ENCODE measurements at regions not wholly inside any gene's neighbourhood (a gene's known extent, or its start where the extent isn't known, plus 50 kb on each side); places are given as distances from the start of the nearest gene placed in this dataset.

- DNase-seq (ENCODE audit: low read depth, low spot score) = no peak
- TF ChIP-seq POLR2AphosphoS5 (IDR thresholded peaks at IDR 0.05; ENCODE audit: borderline replicate concordance, low read depth, low read length) (no peak), EZH2 (IDR thresholded peaks at IDR 0.05) (no peak), FOXP2 (optimal IDR thresholded peaks at IDR 0.05; ENCODE audit: control extremely low read depth, extremely low read length, insufficient read depth) (no peak)
- no peak overlapping the region for H3K27ac ChIP-seq
- no peaks in the 10 kb centered on the region for H3K36me3 ChIP-seq (ENCODE audit: insufficient read depth, low read length)
- H3K9ac ChIP-seq (ENCODE audit: insufficient read length) = no peak overlapping the region
- no peak overlapping the region for H3K4me3 ChIP-seq
- H3K9me3 ChIP-seq (ENCODE audit: low read depth, low read length) = no peaks in the 10 kb centered on the region
These were observed 346.4 kb upstream of the FAM174A start for GRCh38 chr5:100188778-100189177.

GRCh38 chr5:100188339-100188738 lies 346.8 kb upstream of the FAM174A start:
- Histone ChIP-seq H3K4me3 (no peak overlapping the region), H3K9ac (ENCODE audit: insufficient read length) (no peak overlapping the region), H3K9me3 (ENCODE audit: low read depth, low read length) (no peaks in the 10 kb centered on the region), H3K36me3 (ENCODE audit: insufficient read depth, low read length) (no peaks in the 10 kb centered on the region), H3K27ac (no peak overlapping the region)
- no peak for DNase-seq (ENCODE audit: low read depth, low spot score)
- TF ChIP-seq POLR2AphosphoS5 (IDR thresholded peaks at IDR 0.05; ENCODE audit: borderline replicate concordance, low read depth, low read length) = no peak
- TF ChIP-seq FOXP2 (optimal IDR thresholded peaks at IDR 0.05; ENCODE audit: control extremely low read depth, extremely low read length, insufficient read depth) = no peak
- no peak for TF ChIP-seq EZH2 (IDR thresholded peaks at IDR 0.05)

GRCh38 chr5:100186181-100186580 lies 349.0 kb upstream of the FAM174A start:
- H3K27ac ChIP-seq = no peak overlapping the region
- H3K36me3 ChIP-seq (ENCODE audit: insufficient read depth, low read length) = no peaks in the 10 kb centered on the region
- H3K4me3 ChIP-seq = no peak overlapping the region
- H3K9ac ChIP-seq (ENCODE audit: insufficient read length) = no peak overlapping the region
- TF ChIP-seq FOXP2 (optimal IDR thresholded peaks at IDR 0.05; ENCODE audit: control extremely low read depth, extremely low read length, insufficient read depth) (no peak), EZH2 (IDR thresholded peaks at IDR 0.05) (no peak), POLR2AphosphoS5 (IDR thresholded peaks at IDR 0.05; ENCODE audit: borderline replicate concordance, low read depth, low read length) (no peak)
- no peak for DNase-seq (ENCODE audit: low read depth, low spot score)
- H3K9me3 ChIP-seq (ENCODE audit: low read depth, low read length) = no peaks in the 10 kb centered on the region

GRCh38 chr5:100182402-100182801 lies 352.8 kb upstream of the FAM174A start:
- no peaks in the 10 kb centered on the region for H3K36me3 ChIP-seq (ENCODE audit: insufficient read depth, low read length)
- DNase-seq (ENCODE audit: low read depth, low spot score) = no peak
- no peaks in the 10 kb centered on the region for H3K9me3 ChIP-seq (ENCODE audit: low read depth, low read length)
- no peak overlapping the region for H3K9ac ChIP-seq (ENCODE audit: insufficient read length)
- no peak overlapping the region for H3K4me3 ChIP-seq
- no peak for TF ChIP-seq POLR2AphosphoS5 (IDR thresholded peaks at IDR 0.05; ENCODE audit: borderline replicate concordance, low read depth, low read length)
- no peak for TF ChIP-seq FOXP2 (optimal IDR thresholded peaks at IDR 0.05; ENCODE audit: control extremely low read depth, extremely low read length, insufficient read depth)
- TF ChIP-seq EZH2 (IDR thresholded peaks at IDR 0.05) = no peak
- H3K27ac ChIP-seq = no peak overlapping the region

- DNase-seq (ENCODE audit: low read depth, low spot score) = no peak
- Histone ChIP-seq H3K4me3 (no peak overlapping the region), H3K9me3 (ENCODE audit: low read depth, low read length) (no peaks in the 10 kb centered on the region), H3K9ac (ENCODE audit: insufficient read length) (no peak overlapping the region), H3K36me3 (ENCODE audit: insufficient read depth, low read length) (no peaks in the 10 kb centered on the region), H3K27ac (no peak overlapping the region)
- no peak for TF ChIP-seq EZH2 (IDR thresholded peaks at IDR 0.05)
- TF ChIP-seq POLR2AphosphoS5 (IDR thresholded peaks at IDR 0.05; ENCODE audit: borderline replicate concordance, low read depth, low read length) = no peak
- no peak for TF ChIP-seq FOXP2 (optimal IDR thresholded peaks at IDR 0.05; ENCODE audit: control extremely low read depth, extremely low read length, insufficient read depth)
These were observed 359.8 kb upstream of the FAM174A start for GRCh38 chr5:100175346-100175745.

GRCh38 chr5:100165309-100165708 lies 369.9 kb upstream of the FAM174A start:
- TF ChIP-seq FOXP2 (optimal IDR thresholded peaks at IDR 0.05; ENCODE audit: control extremely low read depth, extremely low read length, insufficient read depth) = no peak
- TF ChIP-seq POLR2AphosphoS5 (IDR thresholded peaks at IDR 0.05; ENCODE audit: borderline replicate concordance, low read depth, low read length) = no peak
- no peak for TF ChIP-seq EZH2 (IDR thresholded peaks at IDR 0.05)
- H3K9ac ChIP-seq (ENCODE audit: insufficient read length) = no peak overlapping the region
- no peak overlapping the region for H3K4me3 ChIP-seq
- H3K36me3 ChIP-seq (ENCODE audit: insufficient read depth, low read length) = no peaks in the 10 kb centered on the region
- no peak overlapping the region for H3K27ac ChIP-seq
- no peak for DNase-seq (ENCODE audit: low read depth, low spot score)
- no peaks in the 10 kb centered on the region for H3K9me3 ChIP-seq (ENCODE audit: low read depth, low read length)

- no peak for DNase-seq (ENCODE audit: low read depth, low spot score)
- Histone ChIP-seq H3K9ac (ENCODE audit: insufficient read length) (no peak overlapping the region), H3K9me3 (ENCODE audit: low read depth, low read length) (no peaks in the 10 kb centered on the region), H3K4me3 (no peak overlapping the region), H3K36me3 (ENCODE audit: insufficient read depth, low read length) (no peaks in the 10 kb centered on the region), H3K27ac (no peak overlapping the region)
- TF ChIP-seq FOXP2 (optimal IDR thresholded peaks at IDR 0.05; ENCODE audit: control extremely low read depth, extremely low read length, insufficient read depth) = no peak
- TF ChIP-seq EZH2 (IDR thresholded peaks at IDR 0.05) = no peak
- no peak for TF ChIP-seq POLR2AphosphoS5 (IDR thresholded peaks at IDR 0.05; ENCODE audit: borderline replicate concordance, low read depth, low read length)
These were observed 373.3 kb upstream of the FAM174A start for GRCh38 chr5:100161868-100162267.

GRCh38 chr5:100157066-100157465 lies 378.1 kb upstream of the FAM174A start:
- H3K9ac ChIP-seq (ENCODE audit: insufficient read length) = no peak overlapping the region
- H3K4me3 ChIP-seq = no peak overlapping the region
- H3K36me3 ChIP-seq (ENCODE audit: insufficient read depth, low read length) = no peaks in the 10 kb centered on the region
- TF ChIP-seq POLR2AphosphoS5 (IDR thresholded peaks at IDR 0.05; ENCODE audit: borderline replicate concordance, low read depth, low read length) (no peak), EZH2 (IDR thresholded peaks at IDR 0.05) (no peak), FOXP2 (optimal IDR thresholded peaks at IDR 0.05; ENCODE audit: control extremely low read depth, extremely low read length, insufficient read depth) (no peak)
- H3K27ac ChIP-seq = no peak overlapping the region
- H3K9me3 ChIP-seq (ENCODE audit: low read depth, low read length) = no peaks in the 10 kb centered on the region
- DNase-seq (ENCODE audit: low read depth, low spot score) = no peak

GRCh38 chr5:100148239-100148638 lies 386.9 kb upstream of the FAM174A start:
- H3K36me3 ChIP-seq (ENCODE audit: insufficient read depth, low read length) = no peaks in the 10 kb centered on the region
- H3K9me3 ChIP-seq (ENCODE audit: low read depth, low read length) = no peaks in the 10 kb centered on the region
- H3K4me3 ChIP-seq = no peak overlapping the region
- no peak overlapping the region for H3K27ac ChIP-seq
- no peak for TF ChIP-seq POLR2AphosphoS5 (IDR thresholded peaks at IDR 0.05; ENCODE audit: borderline replicate concordance, low read depth, low read length)
- TF ChIP-seq EZH2 (IDR thresholded peaks at IDR 0.05) = no peak
- TF ChIP-seq FOXP2 (optimal IDR thresholded peaks at IDR 0.05; ENCODE audit: control extremely low read depth, extremely low read length, insufficient read depth) = no peak
- DNase-seq (ENCODE audit: low read depth, low spot score) = no peak
- no peak overlapping the region for H3K9ac ChIP-seq (ENCODE audit: insufficient read length)
